Lower lobe of right lung (tissue), 2 donors: ENCODE measurements at regions not wholly inside any gene's neighbourhood (a gene's known extent, or its start where the extent isn't known, plus 50 kb on each side); places are given as distances from the start of the nearest gene placed in this dataset.

Experiments used
- ATAC-seq, 2 donors: fragments of 200-7000 bp; cut with Tn5 transposase; one replicate each; pipeline ENCODE4 v1.9.1; 2020 to 2022; ENCODE audit warnings: mild to moderate bottlenecking in 2 of 2, moderate library complexity in 2 of 2
- DNase-seq: peaks from one replicate; pipeline ENCODE4 v3.0.0-alpha.2; 2020
- H3K27ac ChIP-seq: fragments of 200-600 bp; one replicate; pipeline ENCODE4 v1.8.0; 2022
- H3K27me3 ChIP-seq: fragments of 200-600 bp; one replicate; pipeline ENCODE4 v1.8.0; 2022; ENCODE audit warnings: low read depth
- H3K36me3 ChIP-seq: fragments of 200-600 bp; one replicate; pipeline ENCODE4 v1.8.0; 2022; ENCODE audit warnings: mild to moderate bottlenecking
- H3K4me1 ChIP-seq: fragments of 200-600 bp; one replicate; pipeline ENCODE4 v1.8.0; 2022
- H3K4me3 ChIP-seq: fragments of 200-600 bp; one replicate; pipeline ENCODE4 v1.8.0; 2022; ENCODE audit warnings: mild to moderate bottlenecking
- H3K9me3 ChIP-seq: fragments of 200-600 bp; one replicate; pipeline ENCODE4 v1.8.0; 2022
- CTCF ChIP-seq: fragments of 200-600 bp; IDR thresholded peaks from one replicate; pipeline ENCODE4 v1.8.0; 2022; ENCODE audit warnings: antibody characterized with exemption, mild to moderate bottlenecking
- intact Hi-C: fragments of 100-400 bp; cut with DNase I; formaldehyde crosslinking; loops from one replicate; pipeline ENCODE4 v1.11.0; 2022
- donor health status: DM: no; HTN: yes; CAD: no; lungs with severe emphysema.

GRCh38 chr11:134879341-134879740, 467.3 kb upstream of the B3GAT1 start:
- TF ChIP-seq CTCF: no peak
- DNase-seq (no peak), ATAC-seq (no peak)
- Histone ChIP-seq H3K27ac (no peak overlapping the region), H3K4me3 (no peak overlapping the region), H3K27me3 (peaks cover 6% of the 10 kb centered on the region), H3K4me1 (no peaks in the 10 kb centered on the region), H3K9me3 (no peaks in the 10 kb centered on the region), H3K36me3 (no peaks in the 10 kb centered on the region)
- intact Hi-C loops: no loop called here

GRCh38 chr11:134878785-134879184, 466.7 kb upstream of the B3GAT1 start:
- no peak for TF ChIP-seq CTCF
- peaks cover 6% of the 10 kb centered on the region for H3K27me3 ChIP-seq

DNA sequence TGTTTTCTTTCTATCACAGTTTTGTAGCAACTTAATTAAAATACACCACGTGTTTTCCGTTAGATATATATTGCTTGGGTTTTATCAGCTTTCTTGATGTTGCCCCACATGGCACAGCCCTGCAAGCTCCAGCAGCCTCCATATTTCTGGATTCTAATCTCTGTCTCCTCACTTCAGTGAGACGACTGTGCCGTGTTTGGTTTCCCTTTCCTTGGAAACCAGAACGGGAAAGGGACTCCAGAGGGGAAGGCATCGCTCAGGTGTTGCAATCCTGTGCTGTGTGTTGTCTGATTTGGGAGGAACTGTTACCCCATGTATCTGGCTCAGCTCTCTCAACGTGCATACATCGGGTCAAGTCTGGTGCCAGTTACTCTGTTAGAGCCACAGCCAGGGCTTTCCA, 464.2 kb upstream of the B3GAT1 start:
- no peak for TF ChIP-seq CTCF
- ATAC-seq: no peak

More at GRCh38 chr11:134878785-134879184, 466.7 kb upstream of the B3GAT1 start:
- ATAC-seq: no peak
- Histone ChIP-seq H3K36me3 (no peaks in the 10 kb centered on the region), H3K9me3 (no peaks in the 10 kb centered on the region), H3K4me3 (no peak overlapping the region), H3K27ac (no peak overlapping the region), H3K4me1 (no peaks in the 10 kb centered on the region)
- intact Hi-C loops: no loop called here
- no peak for DNase-seq

DNA sequence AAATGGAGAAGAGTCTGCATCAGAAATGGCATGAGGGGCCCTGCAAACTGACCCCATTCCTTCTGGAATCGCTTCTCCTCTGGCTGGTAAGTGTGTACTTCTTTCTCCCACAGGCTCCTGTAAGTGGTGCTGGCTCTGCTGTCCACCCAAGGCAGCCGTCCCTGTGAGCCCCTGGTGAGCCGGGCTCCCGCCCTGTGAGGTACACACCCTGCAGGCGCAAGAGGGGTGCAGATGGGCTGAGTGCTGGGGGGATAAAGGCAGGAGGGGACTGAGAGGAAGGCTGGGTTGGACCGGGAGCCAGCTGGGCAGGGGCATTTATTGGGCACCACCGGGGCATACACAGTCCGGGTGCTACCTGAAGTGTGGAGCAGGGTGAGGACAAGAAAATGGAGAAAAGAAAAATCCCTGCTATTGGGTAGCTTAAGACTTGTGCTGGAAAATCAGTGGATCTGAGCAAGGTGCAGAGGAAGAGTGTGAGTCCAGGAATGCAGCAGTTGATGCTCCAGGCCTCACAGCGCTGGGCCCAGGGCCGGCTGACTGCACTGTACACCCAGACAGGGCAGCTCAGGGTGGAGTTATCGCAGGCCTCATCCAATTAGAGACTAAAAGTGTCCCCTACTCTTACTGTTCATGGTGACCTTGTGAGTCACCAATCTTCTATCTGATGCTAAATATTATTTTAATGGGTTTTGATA, 455.1 kb upstream of the B3GAT1 start:
- Histone ChIP-seq H3K27ac (no peak overlapping the region), H3K4me1 (no peaks in the 10 kb centered on the region), H3K9me3 (no peaks in the 10 kb centered on the region), H3K36me3 (no peaks in the 10 kb centered on the region), H3K4me3 (no peak overlapping the region), H3K27me3 (no peaks in the 10 kb centered on the region)
- intact Hi-C loops: no loop called here
- no peak for TF ChIP-seq CTCF
- DNase-seq: no peak
- no peak for ATAC-seq

More for the DNA sequence above, 464.2 kb upstream of the B3GAT1 start:
- DNase-seq: no peak
- Histone ChIP-seq H3K27ac (no peak overlapping the region), H3K36me3 (no peaks in the 10 kb centered on the region), H3K4me1 (no peaks in the 10 kb centered on the region), H3K9me3 (no peaks in the 10 kb centered on the region), H3K4me3 (no peak overlapping the region), H3K27me3 (peaks cover 6% of the 10 kb centered on the region)
- intact Hi-C loops: no loop called here

DNA sequence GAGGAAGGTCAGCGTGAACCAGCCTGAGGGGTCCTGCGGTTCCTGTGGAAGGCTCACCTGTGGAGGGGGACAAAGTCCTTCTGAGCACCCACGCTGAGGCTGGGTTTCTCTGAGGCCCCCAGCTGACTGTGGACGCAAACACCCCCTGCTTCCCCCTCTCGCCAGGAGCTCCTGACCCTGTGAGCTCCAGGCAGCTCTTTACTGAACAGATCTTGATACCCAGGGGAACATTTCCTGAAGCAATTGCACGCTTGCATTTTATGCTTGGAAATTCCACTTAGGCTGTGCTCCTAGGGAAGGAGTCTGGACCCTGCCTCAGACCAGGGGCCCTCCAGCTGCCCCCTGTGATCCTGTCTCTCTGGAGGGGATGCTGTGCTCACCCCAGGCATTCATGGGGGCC, 454.2 kb upstream of the B3GAT1 start:
- no peak for DNase-seq

More for the DNA sequence above, 454.2 kb upstream of the B3GAT1 start:
- no peak overlapping the region for H3K27ac ChIP-seq
- no peaks in the 10 kb centered on the region for H3K4me1 ChIP-seq
- TF ChIP-seq CTCF: no peak
- H3K9me3 ChIP-seq: no peaks in the 10 kb centered on the region
- no peaks in the 10 kb centered on the region for H3K27me3 ChIP-seq
- intact Hi-C loops: no loop called here
- H3K4me3 ChIP-seq: no peak overlapping the region
- no peaks in the 10 kb centered on the region for H3K36me3 ChIP-seq
- no peak for ATAC-seq
